GM12892 (cell line): ENCODE measurements at regions not wholly inside any gene's neighbourhood (a gene's known extent, or its start where the extent isn't known, plus 50 kb on each side); places are given as distances from the start of the nearest gene placed in this dataset.

ENCODE experiments used
- POLR2A ChIP-seq: IDR thresholded peaks from 2 replicates; pipeline ENCODE4 v1.6.1; 2011; ENCODE audit warnings: low read depth, low read length, control low read depth
- POLR2AphosphoS5 ChIP-seq: IDR thresholded peaks from 2 replicates; pipeline ENCODE4 v1.6.1; 2011; ENCODE audit warnings: low read depth, low read length, control low read depth
- TAF1 ChIP-seq: IDR thresholded peaks from 2 replicates; pipeline ENCODE4 v1.6.1; 2011; ENCODE audit warnings: low read depth, mild to moderate bottlenecking, control low read depth, low read length, borderline replicate concordance

DNA sequence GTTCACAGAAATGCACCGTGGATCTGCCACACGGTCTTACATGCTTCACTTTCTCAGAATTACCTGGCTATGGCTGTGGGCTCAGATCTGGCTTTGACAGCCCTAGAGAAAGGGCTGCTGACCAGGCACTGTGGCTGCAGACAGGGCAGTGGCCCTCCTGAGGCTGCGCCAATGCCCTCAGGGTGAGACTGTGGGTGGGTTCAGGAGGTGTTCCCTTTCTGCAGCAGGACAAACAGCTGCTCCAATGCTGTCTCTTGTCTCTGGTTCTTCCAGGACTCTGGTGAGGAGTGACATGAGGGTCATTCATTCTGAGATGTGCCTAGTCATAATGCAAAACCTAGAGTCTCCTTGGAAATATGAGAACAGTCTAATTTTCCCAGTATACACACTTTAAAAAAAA is 90.5 kb upstream of the SMIM21 start:
- TF ChIP-seq POLR2AphosphoS5 (no peak), POLR2A (no peak), TAF1 (no peak)
